ENCODE measurements at regions not wholly inside any gene's neighbourhood (a gene's known extent, or its start where the extent isn't known, plus 50 kb on each side); places are given as distances from the start of the nearest gene placed in this dataset.

DNA sequence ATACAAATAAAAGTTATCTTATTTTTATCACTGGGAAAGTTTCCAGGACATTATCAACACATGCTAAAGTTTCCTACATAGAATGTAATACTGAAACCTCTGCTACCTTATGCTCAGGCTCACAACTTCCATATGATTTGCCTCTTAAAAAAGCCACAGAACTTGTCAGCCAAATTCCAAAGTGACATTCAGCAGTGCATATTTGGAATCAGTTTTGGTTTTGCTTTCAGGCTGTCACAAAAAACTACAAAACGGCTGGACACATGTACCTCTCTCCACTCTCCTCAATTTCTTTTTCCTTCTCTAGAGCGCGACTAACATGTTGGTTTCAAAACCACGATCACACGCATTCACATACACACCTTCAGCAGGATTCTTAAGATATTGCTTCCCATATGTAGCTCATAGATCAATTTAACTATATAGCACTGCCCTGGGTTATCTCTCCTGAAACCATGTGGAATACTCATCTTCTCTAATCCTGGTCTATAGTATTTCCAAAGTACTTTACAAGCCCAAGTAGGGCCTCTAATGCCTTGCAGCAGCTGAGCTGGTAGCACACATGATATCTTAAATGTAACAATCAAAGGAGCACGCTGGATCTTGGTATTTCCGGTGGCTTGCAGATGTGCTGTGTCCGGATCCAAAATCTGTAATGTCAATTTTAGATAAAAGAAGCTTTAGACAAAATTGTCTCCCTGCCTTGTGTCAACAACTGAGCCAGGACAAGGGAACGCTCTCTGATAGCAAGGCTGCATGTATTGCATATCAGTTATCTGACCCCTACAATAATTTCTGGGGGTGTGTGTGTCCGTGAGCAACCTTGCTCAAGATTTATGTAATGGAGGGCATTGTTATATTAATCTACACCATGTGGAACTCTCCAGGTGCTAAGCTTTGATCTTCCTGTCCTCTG, 203.2 kb downstream of the DMRT2 start:
- Histone ChIP-seq H3K4me1 (no peaks in the 10 kb centered on the region), H3K4me3 (no peak overlapping the region), H3K9me3 (no peaks in the 10 kb centered on the region), H3K27ac (no peak overlapping the region), H3K36me3 (no peaks in the 10 kb centered on the region), H3K27me3 (no peaks in the 10 kb centered on the region)
- ATAC-seq (ENCODE audit: low FRiP score in 2 of 2) (no peak), DNase-seq (no peak)
- TF ChIP-seq, protein P1, sequence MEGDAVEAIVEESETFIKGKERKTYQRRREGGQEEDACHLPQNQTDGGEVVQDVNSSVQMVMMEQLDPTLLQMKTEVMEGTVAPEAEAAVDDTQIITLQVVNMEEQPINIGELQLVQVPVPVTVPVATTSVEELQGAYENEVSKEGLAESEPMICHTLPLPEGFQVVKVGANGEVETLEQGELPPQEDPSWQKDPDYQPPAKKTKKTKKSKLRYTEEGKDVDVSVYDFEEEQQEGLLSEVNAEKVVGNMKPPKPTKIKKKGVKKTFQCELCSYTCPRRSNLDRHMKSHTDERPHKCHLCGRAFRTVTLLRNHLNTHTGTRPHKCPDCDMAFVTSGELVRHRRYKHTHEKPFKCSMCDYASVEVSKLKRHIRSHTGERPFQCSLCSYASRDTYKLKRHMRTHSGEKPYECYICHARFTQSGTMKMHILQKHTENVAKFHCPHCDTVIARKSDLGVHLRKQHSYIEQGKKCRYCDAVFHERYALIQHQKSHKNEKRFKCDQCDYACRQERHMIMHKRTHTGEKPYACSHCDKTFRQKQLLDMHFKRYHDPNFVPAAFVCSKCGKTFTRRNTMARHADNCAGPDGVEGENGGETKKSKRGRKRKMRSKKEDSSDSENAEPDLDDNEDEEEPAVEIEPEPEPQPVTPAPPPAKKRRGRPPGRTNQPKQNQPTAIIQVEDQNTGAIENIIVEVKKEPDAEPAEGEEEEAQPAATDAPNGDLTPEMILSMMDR (IDR thresholded peaks at IDR 0.05), result no peak
- TF ChIP-seq EP300 (IDR thresholded peaks at IDR 0.05) (no peak), POLR2A (IDR thresholded peaks at IDR 0.05) (no peak), POLR2AphosphoS5 (IDR thresholded peaks at IDR 0.05) (no peak)
- 67 to 80% methylated on average over 10 of the region's 10 CpGs for WGBS, 2 donors

DNA sequence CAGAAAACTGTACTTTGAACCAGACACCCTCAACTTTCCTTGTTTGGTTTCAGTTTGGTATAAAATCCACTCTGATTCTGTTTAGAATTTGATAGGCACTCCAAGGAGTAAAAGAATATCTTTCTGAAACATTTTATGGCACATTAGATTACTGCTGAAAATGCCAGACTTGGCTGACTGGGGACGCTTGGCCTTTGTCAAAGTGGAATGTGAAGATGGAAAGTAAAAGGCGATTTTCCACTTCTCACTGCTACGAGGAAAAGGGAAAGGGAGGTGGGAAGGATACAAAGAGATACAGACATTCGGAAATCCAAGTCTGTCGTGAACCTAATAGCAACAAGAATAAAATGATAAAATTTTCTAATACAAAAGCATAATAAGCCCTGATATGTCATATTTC, 203.9 kb downstream of the DMRT2 start:
- no peaks in the 10 kb centered on the region for H3K9me3 ChIP-seq
- no peak overlapping the region for H3K4me3 ChIP-seq
- TF ChIP-seq POLR2AphosphoS5 (IDR thresholded peaks at IDR 0.05) (no peak), POLR2A (IDR thresholded peaks at IDR 0.05) (no peak), EP300 (IDR thresholded peaks at IDR 0.05) (no peak)
- TF ChIP-seq, protein P1 (IDR thresholded peaks at IDR 0.05), result no peak
- H3K4me1 ChIP-seq, result no peaks in the 10 kb centered on the region
- WGBS, 2 donors, result 66 to 72% methylated on average over 5 of the region's 5 CpGs
- DNase-seq (no peak), ATAC-seq (ENCODE audit: low FRiP score in 2 of 2) (no peak)
- no peaks in the 10 kb centered on the region for H3K36me3 ChIP-seq
- H3K27ac ChIP-seq, result no peak overlapping the region
- no peaks in the 10 kb centered on the region for H3K27me3 ChIP-seq

DNA sequence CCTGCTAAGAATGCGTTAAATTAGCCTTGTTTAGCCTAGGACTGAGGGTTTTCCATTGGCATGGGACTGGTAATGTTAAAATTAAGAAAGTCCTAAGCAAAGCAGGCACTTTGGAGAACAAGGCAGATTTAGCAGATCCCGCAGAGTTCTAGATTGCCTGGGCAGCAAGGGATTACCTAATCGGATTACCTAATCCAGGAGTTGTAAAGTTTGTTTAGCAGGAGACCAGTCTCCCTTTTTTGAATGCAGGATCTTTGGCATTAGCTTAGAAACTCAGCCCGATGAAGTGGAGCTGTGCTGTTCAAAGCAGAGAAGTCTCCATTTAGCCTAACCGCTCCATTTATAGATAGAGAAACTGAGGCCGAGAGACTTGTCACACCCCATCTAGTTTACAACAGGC, 206.0 kb downstream of the DMRT2 start:
- no peak overlapping the region for H3K27ac ChIP-seq
- 92 to 97% methylated on average over 6 of the region's 6 CpGs for WGBS, 2 donors
- TF ChIP-seq POLR2AphosphoS5 (IDR thresholded peaks at IDR 0.05), result no peak
- no peak for TF ChIP-seq EP300 (IDR thresholded peaks at IDR 0.05)
- TF ChIP-seq, protein P1 (IDR thresholded peaks at IDR 0.05), result no peak
- TF ChIP-seq POLR2A (IDR thresholded peaks at IDR 0.05), result no peak
- no peaks in the 10 kb centered on the region for H3K27me3 ChIP-seq
- ATAC-seq (ENCODE audit: low FRiP score in 2 of 2) (no peak), DNase-seq (no peak)
- no peak overlapping the region for H3K4me3 ChIP-seq
- H3K36me3 ChIP-seq, result no peaks in the 10 kb centered on the region
- no peaks in the 10 kb centered on the region for H3K9me3 ChIP-seq
- no peaks in the 10 kb centered on the region for H3K4me1 ChIP-seq

DNA sequence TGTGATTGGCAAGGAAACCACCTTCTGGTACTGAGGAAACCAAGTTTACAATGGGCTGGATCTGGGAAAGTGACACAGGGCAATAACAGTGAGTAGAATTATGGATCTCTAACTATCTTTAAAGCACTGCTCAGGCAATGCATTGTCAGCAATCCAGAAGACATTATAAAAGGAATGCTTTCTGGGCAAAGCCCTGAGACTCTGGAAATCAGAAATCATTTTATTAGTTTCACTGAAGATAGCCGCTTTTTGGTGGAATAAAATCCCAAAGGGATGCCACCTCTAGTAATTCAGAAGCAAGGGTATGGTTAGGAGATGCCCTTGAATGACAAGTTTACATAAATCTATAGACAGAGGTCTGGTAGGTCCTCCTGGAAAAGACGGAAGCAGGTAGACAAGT, 211.1 kb downstream of the DMRT2 start:
- 79 to 97% methylated on average over 2 of the region's 2 CpGs for WGBS, 2 donors
- H3K27ac ChIP-seq, result no peak overlapping the region

More for the DNA sequence above, 211.1 kb downstream of the DMRT2 start:
- Histone ChIP-seq H3K36me3 (no peaks in the 10 kb centered on the region), H3K4me3 (no peak overlapping the region), H3K27me3 (no peaks in the 10 kb centered on the region), H3K4me1 (no peaks in the 10 kb centered on the region), H3K9me3 (no peaks in the 10 kb centered on the region)
- DNase-seq, result no peak
- TF ChIP-seq POLR2AphosphoS5 (IDR thresholded peaks at IDR 0.05), result no peak
- TF ChIP-seq POLR2A (IDR thresholded peaks at IDR 0.05), result no peak
- TF ChIP-seq EP300 (IDR thresholded peaks at IDR 0.05), result no peak
- TF ChIP-seq, protein P1 (IDR thresholded peaks at IDR 0.05), result no peak
- no peak for ATAC-seq (ENCODE audit: low FRiP score in 2 of 2)
